Liver (tissue), 7 donors: ENCODE measurements at regions not wholly inside any gene's neighbourhood (a gene's known extent, or its start where the extent isn't known, plus 50 kb on each side); places are given as distances from the start of the nearest gene placed in this dataset.

Source experiments
- DNase-seq: peaks from one replicate; pipeline ENCODE4 v3.0.0-alpha.2; 2017; ENCODE audit warnings: low spot score
- H3K27ac ChIP-seq, 2 donors: one replicate each; pipeline ENCODE4 v1.7.0; 2013; ENCODE audit warnings: inconsistent platforms in 2 of 2, low read length in 2 of 2, control low read depth in 1 of 2, low read depth in 1 of 2, mild to moderate bottlenecking in 1 of 2
- H3K27me3 ChIP-seq, 4 donors: one replicate each; pipeline versions ENCODE4 v1.6.1 to v1.7.0; 2013; ENCODE audit warnings: low read length in 3 of 4, inconsistent platforms in 1 of 4, mild to moderate bottlenecking in 1 of 4, moderate library complexity in 1 of 4; ENCODE audit not compliant: control insufficient read depth in 4 of 4, insufficient read depth in 4 of 4
- H3K36me3 ChIP-seq, 4 donors: one replicate each; pipeline versions ENCODE4 v1.6.1 to v1.7.0; 2013; ENCODE audit warnings: low read length in 3 of 4, mild to moderate bottlenecking in 3 of 4, low read depth in 1 of 4, moderate library complexity in 1 of 4; ENCODE audit not compliant: control insufficient read depth in 4 of 4, insufficient read depth in 3 of 4
- H3K4me1 ChIP-seq, 4 donors: one replicate each; pipeline versions ENCODE4 v1.6.1 to v1.7.0; 2013; ENCODE audit warnings: low read length in 3 of 4, mild to moderate bottlenecking in 3 of 4, moderate library complexity in 1 of 4; ENCODE audit not compliant: control insufficient read depth in 4 of 4, insufficient read depth in 4 of 4
- H3K4me3 ChIP-seq, 3 donors: one replicate each; pipeline versions ENCODE4 v1.6.1 to v1.7.0; 2013; ENCODE audit warnings: low read length in 3 of 3, control low read depth in 1 of 3, low read depth in 1 of 3, mild to moderate bottlenecking in 1 of 3
- H3K9ac ChIP-seq, 2 donors: one replicate each; pipeline ENCODE4 v1.7.0; 2013; ENCODE audit warnings: low read length in 2 of 2, mild to moderate bottlenecking in 2 of 2, moderate library complexity in 2 of 2, control low read depth in 1 of 2, low read depth in 1 of 2
- H3K9me3 ChIP-seq, 4 donors: one replicate each; pipeline versions ENCODE4 v1.6.1 to v1.7.0; 2013; ENCODE audit warnings: low read length in 3 of 4; ENCODE audit not compliant: control insufficient read depth in 4 of 4
- EGR1 ChIP-seq, 2 donors: IDR thresholded peaks; 2 replicates each; pipeline ENCODE4 v1.6.1; 2016 to 2018; ENCODE audit warnings: antibody characterized with exemption in 2 of 2, low read depth in 2 of 2
- FOXA1 ChIP-seq: IDR thresholded peaks from 2 replicates; pipeline ENCODE4 v1.6.1; 2016; ENCODE audit warnings: antibody characterized with exemption
- FOXA2 ChIP-seq: IDR thresholded peaks from 2 replicates; pipeline ENCODE4 v1.6.1; 2016; ENCODE audit warnings: antibody characterized with exemption
- GABPA ChIP-seq, 2 donors: IDR thresholded peaks in 1 of 2; conservative IDR thresholded peaks in 1 of 2; 2 replicates each; pipeline ENCODE4 v1.6.1; 2016; ENCODE audit warnings: antibody characterized with exemption in 2 of 2, mild to moderate bottlenecking in 1 of 2, moderate library complexity in 1 of 2
- HNF4A ChIP-seq, 2 donors: conservative IDR thresholded peaks; 2 replicates each; pipeline ENCODE4 v1.6.1; 2016; ENCODE audit warnings: antibody characterized with exemption in 2 of 2, mild to moderate bottlenecking in 2 of 2
- HNF4G ChIP-seq: IDR thresholded peaks from 2 replicates; pipeline ENCODE4 v1.6.1; 2016; ENCODE audit warnings: antibody characterized with exemption
- JUND ChIP-seq, 2 donors: IDR thresholded peaks; 2 replicates each; pipeline ENCODE4 v1.6.1; 2016; ENCODE audit warnings: antibody characterized with exemption in 2 of 2
- NR2F2 ChIP-seq: IDR thresholded peaks from 2 replicates; pipeline ENCODE4 v1.6.1; 2016; ENCODE audit warnings: antibody characterized with exemption
- RAD21 ChIP-seq, 2 donors: IDR thresholded peaks; 2 replicates each; pipeline ENCODE4 v1.6.1; 2016; ENCODE audit warnings: antibody characterized with exemption in 2 of 2, mild to moderate bottlenecking in 2 of 2
- RXRA ChIP-seq, 2 donors: IDR thresholded peaks; 2 replicates each; pipeline ENCODE4 v1.6.1; 2017 to 2018; ENCODE audit warnings: antibody characterized with exemption in 2 of 2, mild to moderate bottlenecking in 1 of 2
- SP1 ChIP-seq: IDR thresholded peaks from 2 replicates; pipeline ENCODE4 v1.6.1; 2018; ENCODE audit warnings: antibody characterized with exemption, mild to moderate bottlenecking
- TAF1 ChIP-seq: conservative IDR thresholded peaks from 2 replicates; pipeline ENCODE4 v1.6.1; 2016; ENCODE audit warnings: antibody characterized with exemption, mild to moderate bottlenecking
- YY1 ChIP-seq: IDR thresholded peaks from 2 replicates; pipeline ENCODE4 v1.6.1; 2016; ENCODE audit warnings: antibody characterized with exemption, mild to moderate bottlenecking
- TF ChIP-seq, protein P1 (sequence below): IDR thresholded peaks from 2 replicates; pipeline ENCODE4 v1.6.1; 2016; ENCODE audit warnings: antibody characterized with exemption
- TF ChIP-seq, protein P2 (sequence below): IDR thresholded peaks from 2 replicates; pipeline ENCODE4 v1.6.1; 2016; ENCODE audit warnings: antibody characterized with exemption, mild to moderate bottlenecking
- TF ChIP-seq, protein P3 (sequence below): fragments of 150-350 bp; IDR thresholded peaks from 2 replicates; pipeline ENCODE4 v1.5.1; 2017; ENCODE audit warnings: improper control_type of control experiment, low read depth, low read length; ENCODE audit not compliant: missing input control
- TF ChIP-seq, protein P4 (sequence below): IDR thresholded peaks from 2 replicates; pipeline ENCODE4 v1.6.1; 2016; ENCODE audit warnings: antibody characterized with exemption
- TF ChIP-seq, protein P5 (sequence below): IDR thresholded peaks from 2 replicates; pipeline ENCODE4 v1.6.1; 2016; ENCODE audit warnings: antibody characterized with exemption
- donor health status: healthy.
- donor health status: healthy.
- donor health status: healthy.
- donor health status: healthy.

DNA sequence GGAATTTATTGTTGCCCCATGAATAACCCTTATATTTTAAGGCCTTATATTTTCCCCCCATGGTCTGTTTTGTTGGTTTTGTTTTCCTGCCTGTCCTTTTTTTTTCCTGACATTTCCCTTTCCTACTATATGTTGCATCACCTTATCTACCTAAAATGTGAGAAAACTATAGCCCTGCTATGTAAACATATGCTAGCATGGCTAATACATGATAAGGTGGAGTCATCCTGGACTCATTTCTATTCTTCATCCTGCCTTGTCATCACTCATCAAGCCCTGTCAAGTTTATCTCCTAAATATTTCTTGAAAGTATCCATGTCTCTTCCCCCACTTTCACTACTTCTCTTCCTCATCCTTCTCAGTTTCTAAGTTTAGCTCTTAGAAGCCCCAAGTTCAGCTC lies 2168.8 kb upstream of the RAG2 start:
- no peaks in the 10 kb centered on the region for H3K9me3 ChIP-seq
- H3K27me3 ChIP-seq, result no peaks in the 10 kb centered on the region
- no peaks in the 10 kb centered on the region for H3K36me3 ChIP-seq
- H3K27ac ChIP-seq, result no peak overlapping the region
- no peak for TF ChIP-seq HNF4G
- TF ChIP-seq YY1, result no peak
- TF ChIP-seq, protein P1, sequence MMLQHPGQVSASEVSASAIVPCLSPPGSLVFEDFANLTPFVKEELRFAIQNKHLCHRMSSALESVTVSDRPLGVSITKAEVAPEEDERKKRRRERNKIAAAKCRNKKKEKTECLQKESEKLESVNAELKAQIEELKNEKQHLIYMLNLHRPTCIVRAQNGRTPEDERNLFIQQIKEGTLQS, result no peak
- no peak for TF ChIP-seq SP1
- no peak for TF ChIP-seq RAD21 (IDR thresholded peaks at IDR 0.05)
- TF ChIP-seq EGR1 (IDR thresholded peaks at IDR 0.05; ENCODE audit: low read depth in 2 of 2), result no peak
- no peak for TF ChIP-seq RXRA (IDR thresholded peaks at IDR 0.05)
- TF ChIP-seq HNF4A (conservative IDR thresholded peaks at IDR 0.05), result no peak
- no peak for TF ChIP-seq TAF1
- TF ChIP-seq GABPA (IDR thresholded peaks at IDR 0.05 in 1 of 2, conservative IDR thresholded peaks at IDR 0.05 in 1 of 2), result no peak
- TF ChIP-seq JUND (IDR thresholded peaks at IDR 0.05), result no peak
- TF ChIP-seq, protein P2, sequence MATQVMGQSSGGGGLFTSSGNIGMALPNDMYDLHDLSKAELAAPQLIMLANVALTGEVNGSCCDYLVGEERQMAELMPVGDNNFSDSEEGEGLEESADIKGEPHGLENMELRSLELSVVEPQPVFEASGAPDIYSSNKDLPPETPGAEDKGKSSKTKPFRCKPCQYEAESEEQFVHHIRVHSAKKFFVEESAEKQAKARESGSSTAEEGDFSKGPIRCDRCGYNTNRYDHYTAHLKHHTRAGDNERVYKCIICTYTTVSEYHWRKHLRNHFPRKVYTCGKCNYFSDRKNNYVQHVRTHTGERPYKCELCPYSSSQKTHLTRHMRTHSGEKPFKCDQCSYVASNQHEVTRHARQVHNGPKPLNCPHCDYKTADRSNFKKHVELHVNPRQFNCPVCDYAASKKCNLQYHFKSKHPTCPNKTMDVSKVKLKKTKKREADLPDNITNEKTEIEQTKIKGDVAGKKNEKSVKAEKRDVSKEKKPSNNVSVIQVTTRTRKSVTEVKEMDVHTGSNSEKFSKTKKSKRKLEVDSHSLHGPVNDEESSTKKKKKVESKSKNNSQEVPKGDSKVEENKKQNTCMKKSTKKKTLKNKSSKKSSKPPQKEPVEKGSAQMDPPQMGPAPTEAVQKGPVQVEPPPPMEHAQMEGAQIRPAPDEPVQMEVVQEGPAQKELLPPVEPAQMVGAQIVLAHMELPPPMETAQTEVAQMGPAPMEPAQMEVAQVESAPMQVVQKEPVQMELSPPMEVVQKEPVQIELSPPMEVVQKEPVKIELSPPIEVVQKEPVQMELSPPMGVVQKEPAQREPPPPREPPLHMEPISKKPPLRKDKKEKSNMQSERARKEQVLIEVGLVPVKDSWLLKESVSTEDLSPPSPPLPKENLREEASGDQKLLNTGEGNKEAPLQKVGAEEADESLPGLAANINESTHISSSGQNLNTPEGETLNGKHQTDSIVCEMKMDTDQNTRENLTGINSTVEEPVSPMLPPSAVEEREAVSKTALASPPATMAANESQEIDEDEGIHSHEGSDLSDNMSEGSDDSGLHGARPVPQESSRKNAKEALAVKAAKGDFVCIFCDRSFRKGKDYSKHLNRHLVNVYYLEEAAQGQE, result no peak
- H3K4me3 ChIP-seq, result no peak overlapping the region
- no peak overlapping the region for H3K9ac ChIP-seq
- no peaks in the 10 kb centered on the region for H3K4me1 ChIP-seq
- no peak for DNase-seq

DNA sequence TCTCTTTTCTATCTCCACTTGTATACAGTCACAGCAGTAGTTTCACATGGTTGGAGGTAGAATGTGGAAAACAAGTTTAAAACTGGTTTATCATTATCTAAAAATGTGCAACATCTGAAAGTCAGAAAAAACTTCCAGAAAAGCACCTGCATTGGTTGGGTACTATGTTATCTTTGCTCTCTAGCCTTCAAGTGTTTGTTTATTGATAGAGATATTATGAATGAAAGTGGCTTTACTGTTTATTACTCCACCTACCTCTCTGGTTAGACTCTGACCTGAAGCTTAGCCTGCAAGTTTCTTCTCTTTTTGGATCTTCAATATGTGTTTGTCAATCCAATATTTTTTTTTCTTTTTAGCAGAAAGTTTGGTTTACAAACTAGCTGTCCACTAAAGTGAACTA lies 2161.4 kb upstream of the RAG2 start:
- Histone ChIP-seq H3K4me3 (no peak overlapping the region), H3K27me3 (no peaks in the 10 kb centered on the region), H3K9me3 (no peaks in the 10 kb centered on the region), H3K4me1 (peaks cover 0 to 3% (median 0%) of the 10 kb centered on the region in 4 donors), H3K9ac (no peak overlapping the region), H3K36me3 (no peaks in the 10 kb centered on the region), H3K27ac (no peak overlapping the region)
- DNase-seq, result no peak
- no peak for TF ChIP-seq JUND (IDR thresholded peaks at IDR 0.05)
- TF ChIP-seq RAD21 (IDR thresholded peaks at IDR 0.05), result no peak
- TF ChIP-seq FOXA1, result no peak
- no peak for TF ChIP-seq EGR1 (IDR thresholded peaks at IDR 0.05; ENCODE audit: low read depth in 2 of 2)
- TF ChIP-seq, protein P3, sequence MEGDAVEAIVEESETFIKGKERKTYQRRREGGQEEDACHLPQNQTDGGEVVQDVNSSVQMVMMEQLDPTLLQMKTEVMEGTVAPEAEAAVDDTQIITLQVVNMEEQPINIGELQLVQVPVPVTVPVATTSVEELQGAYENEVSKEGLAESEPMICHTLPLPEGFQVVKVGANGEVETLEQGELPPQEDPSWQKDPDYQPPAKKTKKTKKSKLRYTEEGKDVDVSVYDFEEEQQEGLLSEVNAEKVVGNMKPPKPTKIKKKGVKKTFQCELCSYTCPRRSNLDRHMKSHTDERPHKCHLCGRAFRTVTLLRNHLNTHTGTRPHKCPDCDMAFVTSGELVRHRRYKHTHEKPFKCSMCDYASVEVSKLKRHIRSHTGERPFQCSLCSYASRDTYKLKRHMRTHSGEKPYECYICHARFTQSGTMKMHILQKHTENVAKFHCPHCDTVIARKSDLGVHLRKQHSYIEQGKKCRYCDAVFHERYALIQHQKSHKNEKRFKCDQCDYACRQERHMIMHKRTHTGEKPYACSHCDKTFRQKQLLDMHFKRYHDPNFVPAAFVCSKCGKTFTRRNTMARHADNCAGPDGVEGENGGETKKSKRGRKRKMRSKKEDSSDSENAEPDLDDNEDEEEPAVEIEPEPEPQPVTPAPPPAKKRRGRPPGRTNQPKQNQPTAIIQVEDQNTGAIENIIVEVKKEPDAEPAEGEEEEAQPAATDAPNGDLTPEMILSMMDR, result no peak
- no peak for TF ChIP-seq NR2F2
- TF ChIP-seq YY1, result no peak
- TF ChIP-seq TAF1, result no peak
- TF ChIP-seq, protein P1, result no peak
- no peak for TF ChIP-seq GABPA (IDR thresholded peaks at IDR 0.05 in 1 of 2, conservative IDR thresholded peaks at IDR 0.05 in 1 of 2)
- TF ChIP-seq, protein P4, sequence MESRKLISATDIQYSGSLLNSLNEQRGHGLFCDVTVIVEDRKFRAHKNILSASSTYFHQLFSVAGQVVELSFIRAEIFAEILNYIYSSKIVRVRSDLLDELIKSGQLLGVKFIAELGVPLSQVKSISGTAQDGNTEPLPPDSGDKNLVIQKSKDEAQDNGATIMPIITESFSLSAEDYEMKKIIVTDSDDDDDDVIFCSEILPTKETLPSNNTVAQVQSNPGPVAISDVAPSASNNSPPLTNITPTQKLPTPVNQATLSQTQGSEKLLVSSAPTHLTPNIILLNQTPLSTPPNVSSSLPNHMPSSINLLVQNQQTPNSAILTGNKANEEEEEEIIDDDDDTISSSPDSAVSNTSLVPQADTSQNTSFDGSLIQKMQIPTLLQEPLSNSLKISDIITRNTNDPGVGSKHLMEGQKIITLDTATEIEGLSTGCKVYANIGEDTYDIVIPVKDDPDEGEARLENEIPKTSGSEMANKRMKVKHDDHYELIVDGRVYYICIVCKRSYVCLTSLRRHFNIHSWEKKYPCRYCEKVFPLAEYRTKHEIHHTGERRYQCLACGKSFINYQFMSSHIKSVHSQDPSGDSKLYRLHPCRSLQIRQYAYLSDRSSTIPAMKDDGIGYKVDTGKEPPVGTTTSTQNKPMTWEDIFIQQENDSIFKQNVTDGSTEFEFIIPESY, result no peak
- TF ChIP-seq HNF4A (conservative IDR thresholded peaks at IDR 0.05), result no peak
- TF ChIP-seq SP1, result no peak
- TF ChIP-seq, protein P2, result no peak
- no peak for TF ChIP-seq HNF4G
- TF ChIP-seq, protein P5, sequence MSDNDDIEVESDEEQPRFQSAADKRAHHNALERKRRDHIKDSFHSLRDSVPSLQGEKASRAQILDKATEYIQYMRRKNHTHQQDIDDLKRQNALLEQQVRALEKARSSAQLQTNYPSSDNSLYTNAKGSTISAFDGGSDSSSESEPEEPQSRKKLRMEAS, result no peak
- no peak for TF ChIP-seq RXRA (IDR thresholded peaks at IDR 0.05)
- TF ChIP-seq FOXA2, result no peak
